Tibial artery (tissue), 4 donors: ENCODE measurements at regions not wholly inside any gene's neighbourhood (a gene's known extent, or its start where the extent isn't known, plus 50 kb on each side); places are given as distances from the start of the nearest gene placed in this dataset.

Experiments used
- DNase-seq, 2 donors: peaks; one replicate each; pipeline ENCODE4 v3.0.0-alpha.2; 2019
- H3K27ac ChIP-seq, 2 donors: fragments of 200-600 bp; sonication (generic) in 1 of 2; 1 replicate in 1 of 2; 2 replicates in 1 of 2; pipeline ENCODE4 v1.5.1; 2018 to 2019; ENCODE audit warnings: mild to moderate bottlenecking in 1 of 2
- H3K27me3 ChIP-seq, 2 donors: fragments of 200-600 bp; sonication (generic) in 1 of 2; one replicate each; pipeline versions ENCODE4 v1.5.1 to v1.6.0; 2016 to 2019
- H3K36me3 ChIP-seq, 3 donors: fragments of 200-600 bp; sonication (generic) in 2 of 3; one replicate each; pipeline ENCODE4 v1.5.1; 2016 to 2019; ENCODE audit warnings: mild to moderate bottlenecking in 2 of 3
- H3K4me1 ChIP-seq, 4 donors: fragments of 200-600 bp; sonication (generic) in 2 of 4; 1 replicate in 3 of 4; 2 replicates in 1 of 4; pipeline ENCODE4 v1.5.1; 2016 to 2019
- H3K4me3 ChIP-seq, 2 donors: fragments of 200-600 bp; sonication (generic) in 1 of 2; 1 replicate in 1 of 2; 2 replicates in 1 of 2; pipeline ENCODE4 v1.5.1; 2018 to 2019; ENCODE audit warnings: mild to moderate bottlenecking in 2 of 2
- H3K9me3 ChIP-seq, 3 donors: fragments of 200-600 bp; sonication (generic) in 1 of 3; one replicate each; pipeline ENCODE4 v1.5.1; 2016 to 2019
- CTCF ChIP-seq, 2 experiments: fragments of 200-600 bp in 1 of 2; fragments of 450-650 bp in 1 of 2; IDR thresholded peaks; one replicate each; pipeline ENCODE4 v1.5.1; 2017 to 2019; ENCODE audit warnings: antibody characterized with exemption in 2 of 2, mild to moderate bottlenecking in 1 of 2, moderate library complexity in 1 of 2
- intact Hi-C: fragments of 100-400 bp; cut with DNase I; formaldehyde crosslinking; loops from one replicate; pipeline ENCODE4 v1.15.0; 2023; ENCODE audit warnings: low total_unique reads

DNA sequence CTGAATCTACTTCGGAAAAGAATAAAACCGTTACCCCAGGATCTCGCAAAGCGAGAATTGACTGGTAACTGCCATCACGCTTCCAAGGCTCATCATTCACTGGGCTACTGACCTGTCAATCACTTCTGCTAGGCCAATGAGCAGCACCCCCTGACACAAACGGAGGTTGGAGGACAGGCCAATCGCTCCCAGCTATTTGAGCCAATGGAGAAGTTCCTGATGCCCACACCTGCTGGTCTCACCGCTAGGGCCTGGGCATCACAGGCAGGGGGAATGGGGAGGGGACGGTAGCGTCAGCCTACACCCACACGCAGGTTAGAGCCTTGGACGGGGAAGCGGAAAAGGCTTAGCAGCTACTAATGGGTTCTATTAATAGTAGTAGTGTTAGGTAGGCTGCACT lies 56.7 kb upstream of the CHST1 start:
- no peak for DNase-seq
- no peak for TF ChIP-seq CTCF (IDR thresholded peaks at IDR 0.05)
- Histone ChIP-seq H3K4me3 (no peak overlapping the region), H3K4me1 (no peaks in the 10 kb centered on the region), H3K27ac (no peak overlapping the region), H3K36me3 (no peaks in the 10 kb centered on the region), H3K9me3 (no peaks in the 10 kb centered on the region), H3K27me3 (no peaks in the 10 kb centered on the region)
- intact Hi-C loops = no loop called here

- H3K9me3 ChIP-seq = no peaks in the 10 kb centered on the region
- DNase-seq = no peak
- TF ChIP-seq CTCF (IDR thresholded peaks at IDR 0.05) = no peak
- no peak overlapping the region for H3K4me3 ChIP-seq
- no peak overlapping the region for H3K27ac ChIP-seq
- no peaks in the 10 kb centered on the region for H3K36me3 ChIP-seq
- intact Hi-C loops = no loop called here
- H3K27me3 ChIP-seq = no peaks in the 10 kb centered on the region
- H3K4me1 ChIP-seq = no peaks in the 10 kb centered on the region
Observed at GRCh38 chr11:45717526-45717925, 52.1 kb upstream of the CHST1 start.

GRCh38 chr11:45715418-45715817 lies 50.0 kb upstream of the CHST1 start:
- intact Hi-C loops = no loop called here
- no peak for TF ChIP-seq CTCF (IDR thresholded peaks at IDR 0.05)
- Histone ChIP-seq H3K27me3 (no peaks in the 10 kb centered on the region), H3K4me3 (no peak overlapping the region), H3K4me1 (no peaks in the 10 kb centered on the region), H3K36me3 (no peaks in the 10 kb centered on the region), H3K27ac (no peak overlapping the region), H3K9me3 (no peaks in the 10 kb centered on the region)
- DNase-seq = no peak
